ENCODE measurements at regions not wholly inside any gene's neighbourhood (a gene's known extent, or its start where the extent isn't known, plus 50 kb on each side); places are given as distances from the start of the nearest gene placed in this dataset.

DNA sequence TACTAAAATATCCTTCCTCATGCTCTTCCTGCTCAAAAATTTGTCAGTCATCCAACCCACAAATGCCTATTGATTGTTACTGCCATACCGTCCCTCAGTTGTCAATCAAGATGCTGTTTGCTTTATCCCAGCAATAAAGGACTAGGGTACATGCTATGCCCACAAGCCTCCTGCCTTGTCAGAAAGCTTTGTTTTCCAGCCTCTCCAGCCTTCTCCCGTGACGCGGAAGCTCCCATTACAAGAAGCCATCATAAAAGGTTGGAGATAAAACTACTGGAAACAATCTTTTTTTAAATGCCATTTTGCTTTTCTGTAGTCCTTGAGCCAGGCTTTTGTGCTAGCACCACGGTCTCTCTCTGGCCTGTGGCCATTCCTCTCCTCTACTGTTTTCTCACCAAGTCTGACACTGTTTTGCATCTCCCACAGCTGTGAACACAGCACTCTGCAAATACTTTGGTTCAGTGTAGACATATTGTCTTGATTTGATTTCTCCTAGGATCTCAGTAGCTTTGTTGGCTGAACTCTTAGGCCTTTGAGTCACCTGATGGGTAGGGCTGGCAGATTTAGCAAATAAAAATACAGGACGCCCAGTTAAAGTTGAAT lies 495.7 kb upstream of the JARID2 start:
- in situ Hi-C loops (cut with MboI) (no loop called here), intact Hi-C loops (cut with micrococcal nuclease; ENCODE audit: unreplicated experiment) (no loop called here)
- Histone ChIP-seq H3K4me2 (ENCODE audit: control insufficient read depth, insufficient read depth) (no peak overlapping the region), H3K27ac (ENCODE audit: control insufficient read depth, insufficient read depth) (no peak overlapping the region), H3K79me2 (ENCODE audit: control insufficient read depth, insufficient read depth, low read length) (no peaks in the 10 kb centered on the region), H3K36me3 (ENCODE audit: control insufficient read depth in 2 of 2, insufficient read depth in 2 of 2, low read length in 1 of 2) (no peaks in the 10 kb centered on the region), H2AFZ (ENCODE audit: control insufficient read depth, low read depth, low read length) (no peak overlapping the region), H3K27me3 (replicated peaks in 1 of 2; ENCODE audit: control insufficient read depth in 2 of 2, insufficient read depth in 2 of 2, low read length in 1 of 2) (no peaks in the 10 kb centered on the region), H3K4me3 (no peak overlapping the region), H4K20me1 (ENCODE audit: control insufficient read depth, insufficient read depth) (no peaks in the 10 kb centered on the region), H3K4me1 (ENCODE audit: control insufficient read depth, insufficient read depth, low read length) (no peaks in the 10 kb centered on the region), H3K9ac (ENCODE audit: control insufficient read depth, insufficient read depth, low read length) (no peak overlapping the region), H3K9me3 (replicated peaks; ENCODE audit: control insufficient read depth, insufficient read depth, low read length) (no peaks in the 10 kb centered on the region)
- BruUV-seq (replicated peaks), result no TSS peak
- ChIA-PET CTCF (no interaction called here), POLR2A (interaction anchor here (0.5 kb wide), 1 partner anchor 689 kb away, joined by 5 read pairs; no protein-coding TSS in a partner anchor), SMC1A (ENCODE audit: uncharacterized antibody, unreplicated experiment) (interaction anchor here (0.9 kb wide), 1 partner anchor 14 kb away, joined by 3 read pairs; no protein-coding TSS in a partner anchor), RAD21 (ENCODE audit: unreplicated experiment) (no interaction called here)
- DNase-seq (ENCODE audit: low read depth, low spot score) (no peak), FAIRE-seq (no peak), ATAC-seq (no peak)
- WGBS (ENCODE audit: insufficient coverage, insufficient replicate concordance, low lambda C conversion rate, missing lambda C conversion rate), result 80% methylated on average over 6 of the region's 6 CpGs
- TF ChIP-seq NFYB (IDR thresholded peaks at IDR 0.05; ENCODE audit: insufficient read depth, low read depth, low read length) (no peak), NR2C2 (IDR thresholded peaks at IDR 0.05; ENCODE audit: borderline replicate concordance, control insufficient read depth, insufficient read length, low read depth) (no peak), YY1 (IDR thresholded peaks at IDR 0.05; ENCODE audit: low read depth, low read length) (no peak), ZSCAN29 (IDR thresholded peaks at IDR 0.05) (0 out of 2 replicates have a peak, but pooled peaks have one; percentile 32), ESRRA (IDR thresholded peaks at IDR 0.05; ENCODE audit: low read length) (no peak), EZH2 (IDR thresholded peaks at IDR 0.05; ENCODE audit: borderline replicate concordance, control insufficient read depth, low read depth, low read length) (no peak), HSF1 (IDR thresholded peaks at IDR 0.05; ENCODE audit: low read depth, low read length) (no peak)
- TF ChIP-seq, protein P1, sequence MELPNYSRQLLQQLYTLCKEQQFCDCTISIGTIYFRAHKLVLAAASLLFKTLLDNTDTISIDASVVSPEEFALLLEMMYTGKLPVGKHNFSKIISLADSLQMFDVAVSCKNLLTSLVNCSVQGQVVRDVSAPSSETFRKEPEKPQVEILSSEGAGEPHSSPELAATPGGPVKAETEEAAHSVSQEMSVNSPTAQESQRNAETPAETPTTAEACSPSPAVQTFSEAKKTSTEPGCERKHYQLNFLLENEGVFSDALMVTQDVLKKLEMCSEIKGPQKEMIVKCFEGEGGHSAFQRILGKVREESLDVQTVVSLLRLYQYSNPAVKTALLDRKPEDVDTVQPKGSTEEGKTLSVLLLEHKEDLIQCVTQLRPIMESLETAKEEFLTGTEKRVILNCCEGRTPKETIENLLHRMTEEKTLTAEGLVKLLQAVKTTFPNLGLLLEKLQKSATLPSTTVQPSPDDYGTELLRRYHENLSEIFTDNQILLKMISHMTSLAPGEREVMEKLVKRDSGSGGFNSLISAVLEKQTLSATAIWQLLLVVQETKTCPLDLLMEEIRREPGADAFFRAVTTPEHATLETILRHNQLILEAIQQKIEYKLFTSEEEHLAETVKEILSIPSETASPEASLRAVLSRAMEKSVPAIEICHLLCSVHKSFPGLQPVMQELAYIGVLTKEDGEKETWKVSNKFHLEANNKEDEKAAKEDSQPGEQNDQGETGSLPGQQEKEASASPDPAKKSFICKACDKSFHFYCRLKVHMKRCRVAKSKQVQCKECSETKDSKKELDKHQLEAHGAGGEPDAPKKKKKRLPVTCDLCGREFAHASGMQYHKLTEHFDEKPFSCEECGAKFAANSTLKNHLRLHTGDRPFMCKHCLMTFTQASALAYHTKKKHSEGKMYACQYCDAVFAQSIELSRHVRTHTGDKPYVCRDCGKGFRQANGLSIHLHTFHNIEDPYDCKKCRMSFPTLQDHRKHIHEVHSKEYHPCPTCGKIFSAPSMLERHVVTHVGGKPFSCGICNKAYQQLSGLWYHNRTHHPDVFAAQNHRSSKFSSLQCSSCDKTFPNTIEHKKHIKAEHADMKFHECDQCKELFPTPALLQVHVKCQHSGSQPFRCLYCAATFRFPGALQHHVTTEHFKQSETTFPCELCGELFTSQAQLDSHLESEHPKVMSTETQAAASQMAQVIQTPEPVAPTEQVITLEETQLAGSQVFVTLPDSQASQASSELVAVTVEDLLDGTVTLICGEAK (IDR thresholded peaks at IDR 0.05; ENCODE audit: borderline replicate concordance), result no peak

Measured in GM12878 (cell line).